Muscle layer of duodenum (tissue), 2 donors: ENCODE measurements at regions not wholly inside any gene's neighbourhood (a gene's known extent, or its start where the extent isn't known, plus 50 kb on each side); places are given as distances from the start of the nearest gene placed in this dataset.

Experiments used
- H3K27ac ChIP-seq: one replicate; pipeline ENCODE4 v1.7.0; 2013; ENCODE audit warnings: mild to moderate bottlenecking, low read length
- H3K27me3 ChIP-seq: one replicate; pipeline ENCODE4 v1.7.0; 2013; ENCODE audit warnings: low read depth, mild to moderate bottlenecking, control low read depth, low read length
- H3K36me3 ChIP-seq, 2 donors: one replicate each; pipeline ENCODE4 v1.7.0; 2013; ENCODE audit warnings: low read length in 2 of 2, control low read depth in 1 of 2, mild to moderate bottlenecking in 1 of 2; ENCODE audit not compliant: insufficient read depth in 2 of 2, control insufficient read depth in 1 of 2
- H3K4me1 ChIP-seq, 2 donors: one replicate each; pipeline ENCODE4 v1.7.0; 2013; ENCODE audit warnings: low read length in 2 of 2, mild to moderate bottlenecking in 2 of 2, control low read depth in 1 of 2, moderate library complexity in 1 of 2; ENCODE audit not compliant: insufficient read depth in 2 of 2, control insufficient read depth in 1 of 2
- H3K4me3 ChIP-seq, 2 donors: one replicate each; pipeline ENCODE4 v1.7.0; 2013; ENCODE audit warnings: low read length in 2 of 2, low read depth in 1 of 2, mild to moderate bottlenecking in 1 of 2
- H3K9me3 ChIP-seq, 2 donors: one replicate each; pipeline ENCODE4 v1.7.0; 2013; ENCODE audit warnings: low read length in 2 of 2, control low read depth in 1 of 2, mild to moderate bottlenecking in 1 of 2; ENCODE audit not compliant: control insufficient read depth in 1 of 2
- donor health status: healthy.

DNA sequence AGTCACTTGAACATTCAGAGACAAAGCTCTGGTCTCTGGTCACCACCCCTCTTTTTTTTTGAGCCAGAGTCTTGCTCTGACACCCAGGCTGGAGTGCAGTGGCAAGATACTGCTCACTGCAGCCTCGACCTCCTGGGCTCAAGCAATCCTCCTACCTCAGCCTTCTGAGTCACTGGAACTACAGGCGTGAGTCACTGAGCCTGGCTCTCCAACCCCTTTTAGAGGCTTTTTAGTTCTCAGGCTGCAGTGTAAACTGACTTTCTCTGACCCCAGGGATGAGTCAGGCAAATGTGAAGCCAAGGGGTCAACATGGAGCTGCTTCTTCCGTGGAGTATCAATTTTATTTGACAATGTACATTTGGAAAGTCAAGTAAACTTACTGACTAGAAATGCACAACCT is 229.2 kb downstream of the PTTG2 start:
- Histone ChIP-seq H3K36me3 (no peaks in the 10 kb centered on the region), H3K9me3 (no peaks in the 10 kb centered on the region), H3K4me3 (no peak overlapping the region), H3K4me1 (peaks cover 13 to 15% of the 10 kb centered on the region in 2 donors), H3K27me3 (no peaks in the 10 kb centered on the region), H3K27ac (no peak overlapping the region)

DNA sequence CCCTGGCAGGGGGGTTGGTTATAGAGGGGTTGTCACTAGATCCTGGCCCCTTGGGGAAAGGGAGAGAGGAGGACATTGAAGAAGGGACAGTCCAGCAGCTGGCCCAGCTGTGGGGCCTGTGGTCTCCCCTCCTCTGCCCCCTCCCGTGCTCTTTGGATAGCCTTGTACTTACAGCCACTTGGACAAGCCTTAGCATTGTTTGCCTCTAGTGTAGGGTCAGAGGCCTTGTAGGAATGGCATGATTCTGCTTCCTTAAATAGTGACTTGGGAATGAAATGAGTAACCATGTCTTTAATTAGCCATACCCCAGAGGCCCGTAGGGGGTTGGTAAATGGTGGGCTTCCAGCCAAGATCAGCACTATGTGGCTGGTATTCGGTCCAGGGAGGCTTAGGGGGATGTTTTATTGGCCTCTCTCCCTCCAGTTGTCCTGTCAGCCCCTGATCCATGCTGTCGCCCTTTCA is 230.6 kb downstream of the PTTG2 start:
- Histone ChIP-seq H3K4me1 (peaks cover 13% of the 10 kb centered on the region in 2 donors), H3K27me3 (no peaks in the 10 kb centered on the region), H3K4me3 (peak overlapping the region in 1 of 2 donors; percentile 12), H3K9me3 (peaks cover 0 to 7% of the 10 kb centered on the region in 2 donors), H3K27ac (peak overlapping the region; percentile 67), H3K36me3 (no peaks in the 10 kb centered on the region)

DNA sequence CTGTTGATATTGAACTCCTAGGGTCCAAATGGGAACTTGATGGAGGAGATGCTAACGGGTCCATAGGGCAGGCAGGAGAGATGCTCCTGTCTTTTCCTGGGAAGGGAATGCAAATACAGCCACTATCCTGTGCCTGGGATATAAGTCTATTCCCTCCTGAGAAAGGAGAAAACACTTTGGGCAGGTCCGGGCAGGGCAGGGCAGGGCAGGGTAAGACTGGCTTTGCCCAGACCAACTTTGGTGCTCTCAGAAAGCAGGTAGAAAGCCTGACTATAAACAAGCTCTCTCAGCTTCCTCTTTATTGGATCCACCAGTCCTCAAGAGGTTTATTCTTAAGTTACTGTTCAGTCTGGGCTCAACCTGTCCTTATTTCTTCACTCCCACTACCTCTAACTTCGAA is 232.3 kb downstream of the PTTG2 start:
- Histone ChIP-seq H3K9me3 (peaks cover 0 to 9% of the 10 kb centered on the region in 2 donors), H3K27ac (no peak overlapping the region), H3K4me1 (peaks cover 13% of the 10 kb centered on the region in 2 donors), H3K36me3 (no peaks in the 10 kb centered on the region), H3K4me3 (no peak overlapping the region), H3K27me3 (no peaks in the 10 kb centered on the region)

- Histone ChIP-seq H3K9me3 (peaks cover 0 to 9% of the 10 kb centered on the region in 2 donors), H3K27me3 (no peaks in the 10 kb centered on the region), H3K4me1 (peaks cover 13% of the 10 kb centered on the region in 2 donors), H3K4me3 (no peak overlapping the region), H3K36me3 (no peaks in the 10 kb centered on the region), H3K27ac (no peak overlapping the region)
Measured at GRCh38 chr4:38193236-38193863, 233.2 kb downstream of the PTTG2 start.

GRCh38 chr4:38194047-38194602 is 233.9 kb downstream of the PTTG2 start:
- no peaks in the 10 kb centered on the region for H3K36me3 ChIP-seq
- peaks cover 0 to 9% of the 10 kb centered on the region in 2 donors for H3K9me3 ChIP-seq
- no peaks in the 10 kb centered on the region for H3K27me3 ChIP-seq
- peaks cover 10 to 13% of the 10 kb centered on the region in 2 donors for H3K4me1 ChIP-seq
- no peak overlapping the region for H3K27ac ChIP-seq
- no peak overlapping the region for H3K4me3 ChIP-seq

DNA sequence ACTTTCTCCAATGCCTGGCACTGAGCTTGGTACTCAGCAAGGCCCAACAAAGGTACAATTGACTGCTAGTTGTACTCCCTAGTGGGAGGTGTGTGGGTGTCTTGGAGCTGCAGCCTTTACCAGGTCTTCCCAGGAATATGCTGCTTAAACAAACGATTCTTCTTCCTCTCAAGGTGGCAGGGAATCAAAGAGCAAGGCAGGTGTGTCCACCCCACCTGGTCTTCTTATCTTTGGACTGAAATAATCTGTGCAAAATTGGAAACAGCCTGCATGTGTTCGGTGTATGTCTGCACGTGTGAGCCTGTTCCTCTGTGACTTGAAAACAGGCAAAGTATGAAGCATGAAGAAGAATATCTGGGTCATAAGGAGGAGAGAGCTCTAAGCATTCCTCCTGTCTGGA is 235.3 kb downstream of the PTTG2 start:
- Histone ChIP-seq H3K27ac (no peak overlapping the region), H3K4me1 (peaks cover 6% of the 10 kb centered on the region in 2 donors), H3K36me3 (no peaks in the 10 kb centered on the region), H3K4me3 (no peak overlapping the region), H3K27me3 (no peaks in the 10 kb centered on the region), H3K9me3 (peaks cover 0 to 9% of the 10 kb centered on the region in 2 donors)

DNA sequence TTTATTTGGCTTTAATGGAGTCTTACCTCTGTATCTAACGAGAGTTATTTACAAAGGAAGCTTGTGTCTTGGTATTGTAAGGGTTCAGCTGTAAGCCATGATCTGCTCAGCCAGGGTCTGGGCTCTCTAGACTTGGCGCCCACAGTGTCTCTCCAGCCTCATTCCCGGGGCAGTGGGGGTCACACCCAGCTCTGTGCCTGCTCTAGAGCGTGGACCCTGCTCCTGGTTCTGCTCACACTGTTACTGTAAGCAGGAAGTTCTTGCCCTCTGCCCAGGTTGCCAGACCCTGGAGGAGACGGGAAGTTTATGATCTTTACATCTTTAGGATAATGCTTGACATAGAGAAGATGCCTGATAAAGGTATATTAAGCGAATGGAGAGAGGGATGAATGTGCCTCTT is 235.7 kb downstream of the PTTG2 start:
- Histone ChIP-seq H3K36me3 (no peaks in the 10 kb centered on the region), H3K27me3 (no peaks in the 10 kb centered on the region), H3K27ac (no peak overlapping the region), H3K4me3 (no peak overlapping the region), H3K9me3 (peaks cover 0 to 9% of the 10 kb centered on the region in 2 donors), H3K4me1 (peaks cover 2 to 4% of the 10 kb centered on the region in 2 donors)

DNA sequence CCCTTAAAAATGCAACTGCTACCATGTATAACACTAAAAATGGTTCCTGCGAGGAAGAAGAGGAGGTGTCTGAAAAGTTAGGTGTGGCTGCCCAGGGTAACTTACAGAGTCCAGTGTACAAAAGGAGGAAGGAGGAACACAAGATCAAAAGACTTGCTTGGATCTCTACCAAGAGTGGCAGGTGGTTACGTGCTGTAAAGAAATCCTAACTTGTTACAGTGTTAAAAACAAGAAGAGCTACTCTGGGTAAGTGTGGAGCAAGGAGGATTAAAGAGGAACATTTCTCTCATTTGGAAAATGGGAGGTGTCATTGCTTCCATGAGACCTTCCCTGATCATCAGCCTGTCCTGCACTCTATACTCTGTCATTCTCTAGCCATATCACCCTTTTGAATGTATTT is 242.0 kb downstream of the PTTG2 start:
- no peak overlapping the region for H3K27ac ChIP-seq
- no peak overlapping the region for H3K4me3 ChIP-seq
- no peaks in the 10 kb centered on the region for H3K27me3 ChIP-seq

GRCh38 chr4:38203609-38204008 is 243.4 kb downstream of the PTTG2 start:
- no peak overlapping the region for H3K27ac ChIP-seq
- H3K4me1 ChIP-seq = no peaks in the 10 kb centered on the region
- H3K27me3 ChIP-seq = no peaks in the 10 kb centered on the region
- H3K36me3 ChIP-seq = no peaks in the 10 kb centered on the region
- no peaks in the 10 kb centered on the region for H3K9me3 ChIP-seq
- H3K4me3 ChIP-seq = no peak overlapping the region

More for the DNA sequence above, 242.0 kb downstream of the PTTG2 start:
- H3K4me1 ChIP-seq = no peaks in the 10 kb centered on the region
- H3K9me3 ChIP-seq = no peaks in the 10 kb centered on the region
- no peaks in the 10 kb centered on the region for H3K36me3 ChIP-seq

GRCh38 chr4:38204339-38205035 is 244.3 kb downstream of the PTTG2 start:
- Histone ChIP-seq H3K27me3 (no peaks in the 10 kb centered on the region), H3K4me3 (no peak overlapping the region), H3K9me3 (no peaks in the 10 kb centered on the region), H3K27ac (no peak overlapping the region), H3K36me3 (no peaks in the 10 kb centered on the region), H3K4me1 (no peaks in the 10 kb centered on the region)

GRCh38 chr4:38205261-38205660 is 245.1 kb downstream of the PTTG2 start:
- Histone ChIP-seq H3K9me3 (no peaks in the 10 kb centered on the region), H3K4me3 (no peak overlapping the region), H3K27ac (no peak overlapping the region), H3K36me3 (no peaks in the 10 kb centered on the region), H3K4me1 (no peaks in the 10 kb centered on the region), H3K27me3 (no peaks in the 10 kb centered on the region)
